NCI-H2227 treated with DMSO at 0.1 percent for 48 hours (cell line): ENCODE measurements at regions not wholly inside any gene's neighbourhood (a gene's known extent, or its start where the extent isn't known, plus 50 kb on each side); places are given as distances from the start of the nearest gene placed in this dataset.

Experiments
- DNase-seq: peaks from one replicate; lab custom pipeline; 2025; lab: John Stamatoyannopoulos, UW

GRCh38 chr6:12422848-12423247 lies 132.7 kb downstream of the EDN1 start:
- DNase-seq: no peak

DNA sequence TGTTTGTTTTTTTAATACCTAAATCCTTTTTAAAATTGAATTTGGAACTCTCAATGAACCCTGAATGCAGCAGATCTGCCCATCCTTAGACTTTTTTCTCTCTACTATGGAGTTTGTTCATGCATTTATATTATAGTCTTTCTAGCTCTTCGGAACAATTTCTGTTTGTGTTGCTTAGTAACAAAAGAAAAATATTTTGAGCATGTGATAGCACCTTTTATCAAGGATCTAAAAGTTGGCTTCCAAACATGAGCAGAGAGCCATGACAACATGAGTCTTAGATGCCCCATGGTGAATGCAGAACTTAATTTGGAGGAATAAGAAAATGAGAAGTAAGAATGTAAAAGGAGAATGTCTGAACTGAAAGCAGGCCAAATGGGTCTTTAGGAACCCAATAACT lies 133.7 kb downstream of the EDN1 start:
- DNase-seq: no peak

- DNase-seq: peak; percentile 78
Measured at GRCh38 chr6:12426121-12426520, 136.0 kb downstream of the EDN1 start.

DNA sequence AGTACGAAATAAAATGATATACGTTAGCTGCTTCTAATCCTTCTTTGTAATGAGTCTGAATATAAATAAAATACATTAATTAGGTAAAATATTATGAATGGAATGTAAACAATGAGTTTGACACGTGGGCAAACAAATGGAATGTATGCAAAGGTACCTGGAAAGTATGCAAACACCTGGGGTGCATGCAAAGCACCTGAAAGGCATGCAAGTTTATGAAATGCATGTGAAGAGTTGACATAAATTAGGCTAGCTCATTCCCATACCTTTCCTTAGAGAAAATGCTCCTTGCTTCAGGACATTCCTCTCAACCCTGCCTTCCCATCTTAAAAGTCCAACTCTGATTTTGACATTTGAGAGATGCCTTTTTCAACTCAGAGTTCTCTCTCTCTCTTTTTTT lies 140.9 kb downstream of the EDN1 start:
- DNase-seq: no peak

DNA sequence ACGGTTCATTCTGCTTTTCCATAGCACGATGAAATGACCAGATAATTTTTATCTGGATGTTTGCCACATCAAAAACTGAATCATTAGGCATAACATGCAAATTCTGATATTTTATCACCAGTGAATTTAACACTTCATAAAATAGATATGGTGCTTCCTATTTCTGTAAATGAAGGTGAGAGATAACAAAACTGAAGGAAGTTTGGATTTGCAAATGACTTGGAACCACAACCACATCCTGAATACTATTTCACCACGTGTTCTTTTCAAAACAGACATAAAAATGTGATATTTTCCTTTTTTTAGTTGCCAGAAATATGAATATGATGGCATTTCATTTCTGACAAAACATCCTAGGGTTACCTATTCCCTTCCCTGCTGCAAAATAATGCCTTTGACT lies 146.1 kb downstream of the EDN1 start:
- DNase-seq: no peak

- no peak for DNase-seq
Measured at GRCh38 chr6:12436683-12437082, 146.5 kb downstream of the EDN1 start.

GRCh38 chr6:12439296-12439695 lies 149.1 kb downstream of the EDN1 start:
- DNase-seq: no peak

GRCh38 chr6:12440981-12441380 lies 150.8 kb downstream of the EDN1 start:
- no peak for DNase-seq

DNA sequence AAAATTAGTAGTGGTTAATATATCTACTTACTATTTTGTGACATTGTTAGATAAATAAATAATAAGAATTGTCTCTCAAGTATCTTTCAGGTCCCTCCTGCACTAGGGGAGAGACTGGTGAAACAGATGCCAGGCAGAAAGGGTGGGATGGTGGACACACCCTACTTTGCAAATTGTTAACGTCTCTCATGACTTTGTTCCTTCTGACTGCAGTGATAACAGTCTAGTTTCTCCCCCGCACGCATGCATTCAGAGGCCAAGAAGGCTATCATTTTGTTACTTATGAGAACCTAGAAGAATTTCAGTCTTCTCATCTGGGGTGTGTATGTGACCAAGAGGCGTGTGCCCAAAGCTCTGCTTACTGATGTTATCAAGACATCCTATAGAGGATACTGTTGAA lies 152.3 kb downstream of the EDN1 start:
- no peak for DNase-seq

GRCh38 chr6:12446394-12446793 lies 156.2 kb downstream of the EDN1 start:
- DNase-seq: no peak

DNA sequence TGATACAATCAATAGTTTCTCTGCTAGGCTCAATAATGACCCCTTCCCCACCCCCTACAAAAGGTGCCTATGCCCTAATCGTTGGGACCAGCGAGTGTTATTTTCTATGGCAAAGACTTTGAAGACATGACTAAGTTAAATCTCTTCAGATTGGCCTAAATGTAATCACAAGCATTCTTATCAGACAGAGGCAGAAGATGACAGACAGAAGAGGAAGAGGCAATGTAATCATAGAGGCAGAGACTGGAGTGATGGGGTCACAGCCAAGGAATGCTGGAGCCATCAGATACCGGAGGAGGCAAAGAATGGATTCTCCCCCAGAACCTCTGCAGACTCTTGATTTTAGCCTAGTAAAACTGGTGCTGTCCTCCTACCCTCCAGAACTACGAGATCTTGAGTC lies 159.3 kb downstream of the EDN1 start:
- no peak for DNase-seq

DNA sequence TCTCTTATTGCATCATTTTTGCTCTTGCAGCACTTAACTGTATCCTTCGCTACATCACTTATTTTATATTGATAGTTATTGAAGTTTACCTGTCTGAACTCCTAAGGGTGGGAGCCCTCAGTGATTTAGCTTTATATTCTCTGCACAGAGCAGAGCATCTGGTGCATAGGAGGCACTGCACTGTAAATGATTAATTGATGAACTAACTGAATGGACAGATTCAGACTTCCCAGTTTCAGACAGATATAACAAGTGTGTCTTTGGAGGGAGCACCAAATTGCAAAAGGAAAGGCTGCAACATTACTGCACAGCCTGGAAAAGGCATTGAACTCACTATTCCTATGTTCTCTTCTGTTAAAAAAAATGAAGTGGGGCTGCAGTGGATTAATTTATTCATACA lies 160.3 kb downstream of the EDN1 start:
- no peak for DNase-seq

DNA sequence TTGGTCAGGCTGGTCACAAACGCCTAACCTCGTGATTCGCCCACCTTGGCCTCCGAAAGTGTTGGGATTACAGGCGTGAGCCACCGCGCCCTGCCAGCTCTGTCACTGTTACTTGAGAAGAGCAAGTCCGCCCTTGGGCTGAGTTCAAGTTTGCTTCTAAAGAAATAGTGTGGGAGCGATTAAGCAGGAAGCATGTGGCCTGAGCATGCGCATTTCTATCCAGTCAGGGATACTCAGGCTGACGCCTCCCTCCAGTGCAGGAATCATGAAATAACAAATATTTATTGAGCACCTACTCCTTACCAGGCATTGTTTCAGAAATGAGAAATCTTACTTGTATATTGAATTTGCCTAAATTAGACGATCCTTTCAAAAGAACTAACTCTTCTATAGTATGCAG lies 166.2 kb downstream of the EDN1 start:
- no peak for DNase-seq

DNA sequence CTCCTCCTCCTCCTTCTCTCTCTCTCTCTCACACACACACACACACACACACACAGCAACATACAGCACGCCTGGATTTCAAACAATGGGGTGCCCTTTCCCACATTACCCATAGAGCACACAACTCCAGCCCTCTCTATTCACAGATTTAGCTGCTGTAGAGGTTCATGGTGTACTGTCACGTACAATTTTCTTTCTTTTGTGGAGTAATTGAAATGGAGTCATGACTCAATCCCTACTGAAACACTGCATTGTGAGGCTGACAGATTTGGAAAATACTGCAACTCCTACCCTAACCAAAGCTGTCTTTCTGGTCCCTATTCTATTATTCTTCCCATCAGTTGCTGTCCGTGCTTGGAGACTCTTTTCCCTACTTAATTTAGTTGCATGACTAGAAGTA lies 166.9 kb downstream of the EDN1 start:
- DNase-seq: no peak

DNA sequence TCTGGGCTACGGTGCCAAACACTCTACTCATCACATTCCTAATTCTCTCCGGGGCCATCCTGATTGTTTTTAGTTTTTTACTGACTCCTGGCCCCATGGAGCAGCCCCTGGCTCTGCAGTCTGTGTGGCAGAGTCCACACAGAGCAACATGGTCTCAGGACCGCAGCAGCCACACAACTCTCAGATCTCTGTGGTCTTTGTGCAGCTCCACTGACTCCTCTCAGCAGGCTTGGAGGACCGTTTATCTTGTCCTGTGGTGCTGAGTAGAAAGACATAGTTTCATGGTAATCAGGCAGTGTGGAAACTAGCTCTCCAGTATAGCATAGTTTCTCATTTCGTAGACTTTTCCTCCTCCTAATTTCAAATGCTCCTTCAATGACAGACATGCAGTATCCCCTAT lies 168.4 kb downstream of the EDN1 start:
- DNase-seq: no peak

DNA sequence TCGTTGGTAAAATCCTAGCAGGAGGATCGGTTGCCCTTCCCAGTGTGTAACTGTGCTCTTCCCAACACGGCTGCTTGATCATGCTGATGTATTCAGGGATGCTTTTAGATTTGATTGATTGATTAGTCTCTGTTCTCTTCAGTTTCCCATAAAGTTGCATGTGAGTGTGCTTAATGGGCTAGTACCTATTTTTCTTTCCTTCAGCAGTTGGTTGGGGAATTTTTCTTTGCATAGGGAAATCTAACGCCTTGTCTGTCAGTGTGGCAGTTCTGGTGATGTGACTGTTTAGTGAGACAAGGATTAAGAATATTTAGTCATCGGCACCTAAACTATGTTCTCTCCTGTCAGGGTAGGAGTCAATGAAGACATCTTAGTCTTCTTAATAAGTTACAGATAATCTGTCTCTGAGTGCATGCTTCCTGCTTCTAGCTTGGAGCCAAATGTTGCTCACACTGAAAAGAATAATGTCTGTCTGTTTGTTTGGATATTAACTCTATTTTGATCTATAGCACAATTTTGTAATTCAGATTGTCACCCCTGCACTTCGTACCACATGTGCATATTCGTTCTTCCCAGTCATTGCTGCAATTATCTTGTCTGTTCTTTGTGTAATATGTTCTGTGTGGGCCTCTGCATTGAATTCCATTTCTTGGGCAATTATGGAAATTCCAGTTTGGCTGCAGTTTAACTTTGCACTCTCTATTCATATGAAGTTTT lies 169.9 kb downstream of the EDN1 start:
- DNase-seq: no peak

DNA sequence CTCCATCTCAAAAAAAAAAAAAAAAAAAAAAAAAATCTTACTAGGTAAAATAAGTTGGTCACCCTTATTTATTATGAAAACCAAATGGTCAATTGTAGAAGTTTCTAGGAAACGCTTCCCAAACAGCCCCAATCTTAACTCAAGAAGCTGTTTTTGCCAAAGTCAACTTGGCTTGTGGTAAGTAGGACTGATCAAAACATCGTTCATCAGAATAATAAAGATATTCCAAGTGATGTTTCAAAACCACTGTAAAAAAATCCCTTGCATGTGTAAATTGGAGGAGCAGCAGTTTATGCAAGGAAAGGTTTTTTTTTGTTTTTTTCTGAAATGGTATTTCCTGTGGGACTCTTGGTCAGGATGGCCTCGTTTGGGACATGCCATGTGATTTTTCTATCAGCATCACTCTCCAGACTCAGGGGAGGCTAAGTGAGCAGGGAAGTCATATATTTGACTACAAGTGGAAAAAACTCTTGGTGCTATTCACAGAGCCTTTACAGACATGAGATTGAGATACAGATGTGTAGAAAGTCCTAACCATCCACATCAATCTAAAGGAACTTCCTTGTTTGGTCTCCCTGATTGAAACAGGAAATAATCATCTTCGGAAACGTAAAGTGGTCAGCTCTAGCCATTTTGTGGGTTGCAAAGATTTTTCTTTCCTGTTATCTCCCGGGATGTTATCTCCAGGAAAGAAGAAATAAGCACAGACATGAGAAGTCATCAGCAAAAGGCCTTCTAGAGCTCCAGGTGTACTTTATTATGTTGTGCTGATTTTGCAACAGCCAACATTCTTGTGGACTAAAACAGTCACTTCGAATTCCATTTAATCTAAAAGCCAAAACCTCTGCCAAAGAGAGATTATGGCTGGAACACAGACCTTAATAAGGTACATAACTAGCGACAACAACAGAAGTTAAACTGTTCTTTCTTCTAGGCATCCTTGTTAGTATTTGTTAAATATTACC lies 177.8 kb downstream of the EDN1 start:
- DNase-seq: no peak

- no peak for DNase-seq
Measured at GRCh38 chr6:12472601-12473038, 182.5 kb downstream of the EDN1 start.

GRCh38 chr6:12473494-12473893 lies 183.3 kb downstream of the EDN1 start:
- no peak for DNase-seq

- no peak for DNase-seq
Measured at GRCh38 chr6:12474167-12475140, 184.3 kb downstream of the EDN1 start.

- no peak for DNase-seq
Measured at GRCh38 chr6:12476484-12476883, 186.3 kb downstream of the EDN1 start.

- no peak for DNase-seq
Measured at GRCh38 chr6:12477616-12478015, 187.5 kb downstream of the EDN1 start.
